Mucosa of rectum (tissue), 2 donors: ENCODE measurements at regions not wholly inside any gene's neighbourhood (a gene's known extent, or its start where the extent isn't known, plus 50 kb on each side); places are given as distances from the start of the nearest gene placed in this dataset.

Source experiments
- H3K27ac ChIP-seq, 2 donors: one replicate each; pipeline ENCODE4 v1.7.0; 2013; ENCODE audit warnings: inconsistent platforms in 2 of 2, low read depth in 2 of 2, low read length in 2 of 2
- H3K27me3 ChIP-seq, 2 donors: one replicate each; pipeline ENCODE4 v1.7.0; 2013; ENCODE audit warnings: low read length in 2 of 2; ENCODE audit not compliant: control insufficient read depth in 2 of 2, insufficient read depth in 2 of 2
- H3K36me3 ChIP-seq, 2 donors: one replicate each; pipeline ENCODE4 v1.7.0; 2013; ENCODE audit warnings: low read length in 2 of 2; ENCODE audit not compliant: control insufficient read depth in 2 of 2, insufficient read depth in 2 of 2
- H3K4me1 ChIP-seq, 2 donors: one replicate each; pipeline ENCODE4 v1.7.0; 2013; ENCODE audit warnings: low read length in 2 of 2, mild to moderate bottlenecking in 1 of 2; ENCODE audit not compliant: control insufficient read depth in 2 of 2, insufficient read depth in 2 of 2
- H3K4me3 ChIP-seq, 2 donors: one replicate each; pipeline ENCODE4 v1.7.0; 2013; ENCODE audit warnings: low read length in 2 of 2
- H3K9ac ChIP-seq, 2 donors: one replicate each; pipeline ENCODE4 v1.7.0; 2013; ENCODE audit warnings: low read length in 2 of 2, low read depth in 1 of 2, mild to moderate bottlenecking in 1 of 2
- H3K9me3 ChIP-seq, 2 donors: one replicate each; pipeline ENCODE4 v1.7.0; 2013; ENCODE audit warnings: low read length in 2 of 2; ENCODE audit not compliant: control insufficient read depth in 2 of 2
- donor health status: healthy.
- donor health status: Normal muscosa, but diverticular disease.

- H3K27ac ChIP-seq = no peak overlapping the region
- no peak overlapping the region for H3K9ac ChIP-seq
- H3K27me3 ChIP-seq = no peaks in the 10 kb centered on the region
- H3K36me3 ChIP-seq = no peaks in the 10 kb centered on the region
- H3K4me3 ChIP-seq = no peak overlapping the region
- no peaks in the 10 kb centered on the region for H3K9me3 ChIP-seq
- H3K4me1 ChIP-seq = no peaks in the 10 kb centered on the region
Observed at GRCh38 chr2:100675373-100675772, 112.6 kb downstream of the PDCL3 start.

- no peaks in the 10 kb centered on the region for H3K9me3 ChIP-seq
- no peak overlapping the region for H3K9ac ChIP-seq
- no peaks in the 10 kb centered on the region for H3K36me3 ChIP-seq
- no peaks in the 10 kb centered on the region for H3K27me3 ChIP-seq
- no peak overlapping the region for H3K27ac ChIP-seq
- H3K4me3 ChIP-seq = no peak overlapping the region
- no peaks in the 10 kb centered on the region for H3K4me1 ChIP-seq
Observed at GRCh38 chr2:100675855-100676254, 113.1 kb downstream of the PDCL3 start.

GRCh38 chr2:100676346-100676745 is 113.6 kb downstream of the PDCL3 start:
- H3K4me1 ChIP-seq = no peaks in the 10 kb centered on the region
- H3K27me3 ChIP-seq = no peaks in the 10 kb centered on the region
- no peak overlapping the region for H3K4me3 ChIP-seq
- no peaks in the 10 kb centered on the region for H3K9me3 ChIP-seq
- no peaks in the 10 kb centered on the region for H3K36me3 ChIP-seq
- H3K9ac ChIP-seq = no peak overlapping the region
- no peak overlapping the region for H3K27ac ChIP-seq

GRCh38 chr2:100677611-100678185 is 114.9 kb downstream of the PDCL3 start:
- no peaks in the 10 kb centered on the region for H3K36me3 ChIP-seq
- no peak overlapping the region for H3K4me3 ChIP-seq
- no peaks in the 10 kb centered on the region for H3K27me3 ChIP-seq
- H3K27ac ChIP-seq = no peak overlapping the region
- no peaks in the 10 kb centered on the region for H3K4me1 ChIP-seq
- no peak overlapping the region for H3K9ac ChIP-seq
- no peaks in the 10 kb centered on the region for H3K9me3 ChIP-seq

GRCh38 chr2:100679211-100679610 is 116.4 kb downstream of the PDCL3 start:
- Histone ChIP-seq H3K4me3 (no peak overlapping the region), H3K27ac (no peak overlapping the region), H3K9ac (no peak overlapping the region), H3K36me3 (no peaks in the 10 kb centered on the region), H3K27me3 (no peaks in the 10 kb centered on the region), H3K9me3 (no peaks in the 10 kb centered on the region), H3K4me1 (no peaks in the 10 kb centered on the region)

GRCh38 chr2:100682536-100682935 is 119.7 kb downstream of the PDCL3 start:
- Histone ChIP-seq H3K4me1 (no peaks in the 10 kb centered on the region), H3K4me3 (no peak overlapping the region), H3K27ac (no peak overlapping the region), H3K9me3 (no peaks in the 10 kb centered on the region), H3K36me3 (no peaks in the 10 kb centered on the region), H3K9ac (no peak overlapping the region), H3K27me3 (no peaks in the 10 kb centered on the region)

GRCh38 chr2:100683231-100683630 is 120.4 kb downstream of the PDCL3 start:
- Histone ChIP-seq H3K4me3 (no peak overlapping the region), H3K4me1 (no peaks in the 10 kb centered on the region), H3K27me3 (no peaks in the 10 kb centered on the region), H3K9ac (no peak overlapping the region), H3K9me3 (no peaks in the 10 kb centered on the region), H3K36me3 (no peaks in the 10 kb centered on the region), H3K27ac (no peak overlapping the region)

GRCh38 chr2:100691846-100692245 is 128.1 kb upstream of the NPAS2 start:
- H3K36me3 ChIP-seq = no peaks in the 10 kb centered on the region
- H3K9me3 ChIP-seq = peaks cover 0 to 2% of the 10 kb centered on the region in 2 donors
- H3K9ac ChIP-seq = no peak overlapping the region
- H3K27me3 ChIP-seq = peaks cover 0 to 2% of the 10 kb centered on the region in 2 donors
- no peaks in the 10 kb centered on the region for H3K4me1 ChIP-seq
- H3K27ac ChIP-seq = no peak overlapping the region
- no peak overlapping the region for H3K4me3 ChIP-seq

- Histone ChIP-seq H3K4me3 (no peak overlapping the region), H3K4me1 (no peaks in the 10 kb centered on the region), H3K9me3 (peaks cover 0 to 2% of the 10 kb centered on the region in 2 donors), H3K27ac (no peak overlapping the region), H3K9ac (no peak overlapping the region), H3K27me3 (peaks cover 0 to 2% of the 10 kb centered on the region in 2 donors), H3K36me3 (no peaks in the 10 kb centered on the region)
Observed at GRCh38 chr2:100692381-100692780, 127.6 kb upstream of the NPAS2 start.

GRCh38 chr2:100692906-100693305 is 127.0 kb upstream of the NPAS2 start:
- H3K27me3 ChIP-seq = peaks cover 0 to 2% of the 10 kb centered on the region in 2 donors
- peaks cover 0 to 2% of the 10 kb centered on the region in 2 donors for H3K9me3 ChIP-seq
- H3K36me3 ChIP-seq = no peaks in the 10 kb centered on the region
- H3K4me3 ChIP-seq = no peak overlapping the region
- no peaks in the 10 kb centered on the region for H3K4me1 ChIP-seq
- no peak overlapping the region for H3K9ac ChIP-seq
- no peak overlapping the region for H3K27ac ChIP-seq

- no peaks in the 10 kb centered on the region for H3K27me3 ChIP-seq
- H3K36me3 ChIP-seq = no peaks in the 10 kb centered on the region
- no peak overlapping the region for H3K9ac ChIP-seq
- H3K9me3 ChIP-seq = peaks cover 0 to 2% of the 10 kb centered on the region in 2 donors
- H3K27ac ChIP-seq = no peak overlapping the region
- no peak overlapping the region for H3K4me3 ChIP-seq
- H3K4me1 ChIP-seq = no peaks in the 10 kb centered on the region
Observed at GRCh38 chr2:100699131-100699530, 120.8 kb upstream of the NPAS2 start.
